ENCODE measurements at regions not wholly inside any gene's neighbourhood (a gene's known extent, or its start where the extent isn't known, plus 50 kb on each side); places are given as distances from the start of the nearest gene placed in this dataset.

- TF ChIP-seq EZH2 (IDR thresholded peaks at IDR 0.05): no peak
- TF ChIP-seq POLR2AphosphoS5 (IDR thresholded peaks at IDR 0.05; ENCODE audit: borderline replicate concordance, low read depth, low read length): no peak
These were observed 300.4 kb downstream of the PTPRC start for GRCh38 chr1:198939286-198939685.

Data from SK-N-MC (cell line).